ENCODE measurements at regions not wholly inside any gene's neighbourhood (a gene's known extent, or its start where the extent isn't known, plus 50 kb on each side); places are given as distances from the start of the nearest gene placed in this dataset.

DNA sequence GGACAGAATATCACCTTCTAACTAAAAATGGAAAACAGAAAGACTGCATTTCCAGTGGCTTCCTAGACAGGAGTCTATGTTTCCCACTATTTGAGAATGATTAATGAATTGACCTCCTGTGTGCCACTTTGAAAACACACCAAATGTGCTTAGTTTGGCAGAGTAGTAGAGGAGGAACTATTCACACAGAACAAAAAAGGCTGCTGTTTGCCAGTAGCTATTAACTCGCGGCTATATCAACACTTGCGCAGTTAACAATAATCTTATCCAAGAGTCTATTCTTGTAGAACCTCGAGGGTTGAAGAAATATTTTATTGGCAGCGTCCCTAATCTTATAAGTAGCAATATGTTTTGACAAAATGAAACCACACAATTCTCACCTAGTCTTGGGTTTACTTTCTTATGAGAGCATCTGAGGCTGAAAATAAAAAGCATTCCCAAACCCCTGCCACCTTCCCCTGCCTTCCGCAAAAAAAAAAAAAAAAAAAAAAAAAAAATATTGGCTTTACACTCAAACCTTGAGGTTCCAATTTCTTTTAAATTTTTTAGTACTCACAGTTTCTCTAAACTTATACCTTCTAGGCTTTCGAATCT, 127.3 kb upstream of the FLRT2 start:
- Histone ChIP-seq H3K36me3 (no peaks in the 10 kb centered on the region), H3K27me3 (no peaks in the 10 kb centered on the region), H3K4me1 (ENCODE audit: insufficient read depth) (no peaks in the 10 kb centered on the region), H3K4me3 (no peak overlapping the region), H3K27ac (no peak overlapping the region), H3K9me3 (no peaks in the 10 kb centered on the region)
- TF ChIP-seq EP300 (IDR thresholded peaks at IDR 0.05) (no peak), POLR2A (IDR thresholded peaks at IDR 0.05) (no peak)
- TF ChIP-seq, protein P1, sequence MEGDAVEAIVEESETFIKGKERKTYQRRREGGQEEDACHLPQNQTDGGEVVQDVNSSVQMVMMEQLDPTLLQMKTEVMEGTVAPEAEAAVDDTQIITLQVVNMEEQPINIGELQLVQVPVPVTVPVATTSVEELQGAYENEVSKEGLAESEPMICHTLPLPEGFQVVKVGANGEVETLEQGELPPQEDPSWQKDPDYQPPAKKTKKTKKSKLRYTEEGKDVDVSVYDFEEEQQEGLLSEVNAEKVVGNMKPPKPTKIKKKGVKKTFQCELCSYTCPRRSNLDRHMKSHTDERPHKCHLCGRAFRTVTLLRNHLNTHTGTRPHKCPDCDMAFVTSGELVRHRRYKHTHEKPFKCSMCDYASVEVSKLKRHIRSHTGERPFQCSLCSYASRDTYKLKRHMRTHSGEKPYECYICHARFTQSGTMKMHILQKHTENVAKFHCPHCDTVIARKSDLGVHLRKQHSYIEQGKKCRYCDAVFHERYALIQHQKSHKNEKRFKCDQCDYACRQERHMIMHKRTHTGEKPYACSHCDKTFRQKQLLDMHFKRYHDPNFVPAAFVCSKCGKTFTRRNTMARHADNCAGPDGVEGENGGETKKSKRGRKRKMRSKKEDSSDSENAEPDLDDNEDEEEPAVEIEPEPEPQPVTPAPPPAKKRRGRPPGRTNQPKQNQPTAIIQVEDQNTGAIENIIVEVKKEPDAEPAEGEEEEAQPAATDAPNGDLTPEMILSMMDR (IDR thresholded peaks at IDR 0.05): no peak
- WGBS, 3 donors: 71 to 77% (median 75%) methylated on average over 7 of the region's 7 CpGs
- intact Hi-C loops (cut with DNase I): no loop called here
- DNase-seq: no peak

DNA sequence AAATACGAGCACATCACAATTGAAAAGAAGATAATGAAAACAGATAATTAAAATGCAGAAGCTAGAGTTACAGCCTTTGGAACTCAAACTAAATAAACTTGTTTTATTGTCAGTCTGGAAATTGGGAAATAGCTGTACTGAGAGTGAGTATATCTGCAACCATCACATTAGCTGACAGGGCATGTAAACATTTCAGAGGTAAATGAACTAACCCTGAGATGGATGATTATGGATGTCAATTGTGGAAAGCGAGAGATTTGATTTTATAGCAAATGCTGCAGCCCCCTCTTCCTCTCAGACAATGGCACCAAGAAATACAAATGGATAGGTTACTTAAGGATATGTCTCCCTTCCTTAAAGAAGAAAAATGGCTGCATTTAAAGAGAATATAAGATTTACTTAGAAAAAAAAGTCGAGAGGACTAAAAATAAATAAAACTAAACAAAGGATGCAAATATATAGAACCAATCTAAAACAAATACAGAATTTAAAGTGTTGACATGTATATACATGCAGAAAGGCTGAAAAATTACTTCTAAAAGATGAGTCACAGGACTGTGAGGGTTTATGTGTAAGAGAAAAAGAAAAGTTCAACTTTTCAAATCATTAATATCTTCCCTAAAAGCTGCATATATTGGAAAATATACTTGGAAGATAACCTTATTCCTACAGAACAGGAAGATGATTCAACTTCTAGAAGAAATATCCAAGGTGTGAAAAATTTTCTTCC, 120.3 kb upstream of the FLRT2 start:
- Histone ChIP-seq H3K4me1 (ENCODE audit: insufficient read depth) (peaks cover 2% of the 10 kb centered on the region), H3K9me3 (no peaks in the 10 kb centered on the region), H3K36me3 (no peaks in the 10 kb centered on the region), H3K27me3 (no peaks in the 10 kb centered on the region), H3K4me3 (no peak overlapping the region), H3K27ac (no peak overlapping the region)
- no peak for DNase-seq
- intact Hi-C loops (cut with DNase I): no loop called here
- TF ChIP-seq, protein P1 (IDR thresholded peaks at IDR 0.05): no peak
- TF ChIP-seq POLR2A (IDR thresholded peaks at IDR 0.05) (no peak), EP300 (IDR thresholded peaks at IDR 0.05) (no peak)
- 56 to 77% (median 58%) methylated on average over 3 of the region's 3 CpGs for WGBS, 3 donors

DNA sequence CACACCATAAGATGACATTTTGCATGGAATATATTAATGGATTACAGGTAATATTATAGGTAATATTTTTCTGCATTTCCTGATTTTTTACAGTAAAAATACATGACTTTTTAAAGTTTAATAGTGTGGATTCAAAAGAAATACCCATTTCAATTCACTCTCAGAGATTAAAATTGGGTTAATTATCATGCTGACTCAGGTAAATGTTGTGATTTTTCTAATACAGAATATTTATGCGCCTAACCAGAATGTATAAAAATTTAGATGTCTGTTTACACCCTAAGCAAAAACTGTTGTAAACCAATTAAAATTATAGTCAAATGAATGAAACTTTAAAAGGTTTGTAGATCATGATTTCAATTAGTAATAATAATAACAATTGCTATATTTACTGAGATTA, 117.2 kb upstream of the FLRT2 start:
- H3K4me1 ChIP-seq (ENCODE audit: insufficient read depth): peaks cover 3% of the 10 kb centered on the region
- TF ChIP-seq, protein P1 (IDR thresholded peaks at IDR 0.05): no peak
- TF ChIP-seq POLR2A (IDR thresholded peaks at IDR 0.05): no peak
- TF ChIP-seq EP300 (IDR thresholded peaks at IDR 0.05): no peak

DNA sequence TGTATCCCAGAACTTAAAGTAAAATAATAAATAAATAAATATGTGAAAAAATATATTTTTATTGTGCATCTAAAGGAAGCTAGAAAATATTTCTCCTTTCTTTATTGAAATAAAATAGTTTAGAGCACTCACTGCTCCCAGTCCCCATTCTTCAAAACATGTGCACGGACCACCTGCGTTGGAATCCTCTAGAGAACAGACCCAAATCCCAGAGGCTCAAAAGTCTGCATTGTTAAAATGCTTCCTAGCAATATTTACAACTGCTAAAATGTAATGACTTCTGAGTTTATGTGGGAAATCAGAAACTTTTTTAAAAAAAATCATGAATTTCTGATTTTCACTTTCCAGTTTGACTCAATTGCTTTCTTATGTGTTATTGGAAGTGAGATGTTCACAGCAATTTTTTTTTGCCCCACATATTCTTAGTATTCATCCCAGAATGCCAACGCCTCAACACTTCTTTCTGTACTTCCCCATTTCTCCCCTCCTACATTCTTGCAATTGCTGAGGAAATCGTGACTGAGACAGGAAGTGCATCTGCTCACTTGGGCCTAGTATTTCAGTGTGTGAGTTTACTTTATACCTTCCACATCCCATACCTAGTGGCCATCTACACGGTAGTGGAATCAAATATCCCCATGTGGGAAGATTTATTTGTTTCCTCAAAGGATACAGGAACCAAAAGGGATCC, 116.0 kb upstream of the FLRT2 start:
- TF ChIP-seq POLR2A (IDR thresholded peaks at IDR 0.05) (no peak), EP300 (IDR thresholded peaks at IDR 0.05) (no peak)
- TF ChIP-seq, protein P1 (IDR thresholded peaks at IDR 0.05): no peak
- no peak for DNase-seq

More for the DNA sequence above, 117.2 kb upstream of the FLRT2 start:
- no peak for DNase-seq
- H3K36me3 ChIP-seq: no peaks in the 10 kb centered on the region
- H3K9me3 ChIP-seq: no peaks in the 10 kb centered on the region
- H3K27me3 ChIP-seq: no peaks in the 10 kb centered on the region
- H3K27ac ChIP-seq: no peak overlapping the region
- no peak overlapping the region for H3K4me3 ChIP-seq
- intact Hi-C loops (cut with DNase I): no loop called here
- WGBS, 3 donors: 96 to 99% (median 96%) methylated on average over 1 of the region's 1 CpG

More for the DNA sequence above, 116.0 kb upstream of the FLRT2 start:
- intact Hi-C loops (cut with DNase I): no loop called here
- Histone ChIP-seq H3K9me3 (no peaks in the 10 kb centered on the region), H3K36me3 (no peaks in the 10 kb centered on the region), H3K4me3 (no peak overlapping the region), H3K4me1 (ENCODE audit: insufficient read depth) (peaks cover 3% of the 10 kb centered on the region), H3K27ac (no peak overlapping the region), H3K27me3 (no peaks in the 10 kb centered on the region)
- 88 to 91% (median 88%) methylated on average over 5 of the region's 5 CpGs for WGBS, 3 donors

All from ovary (tissue), 7 donors.